ENCODE measurements at regions not wholly inside any gene's neighbourhood (a gene's known extent, or its start where the extent isn't known, plus 50 kb on each side); places are given as distances from the start of the nearest gene placed in this dataset.
"Not testable (repeated sequence)": the region's sequence is repeated elsewhere in the genome, so short reads cannot be mapped to it uniquely, and the experiment has no call there.

GRCh38 chr5:102047073-102047472, 249.0 kb downstream of the SLCO4C1 start:
- DNase-seq, result not testable (repeated sequence)

- no peak for DNase-seq
Measured at GRCh38 chr5:102040326-102040725, 255.8 kb downstream of the SLCO4C1 start.

- DNase-seq, result no peak
Measured at GRCh38 chr5:102036927-102037326, 259.2 kb downstream of the SLCO4C1 start.

- DNase-seq, result no peak
Measured at GRCh38 chr5:102031711-102032110, 264.4 kb downstream of the SLCO4C1 start.

- no peak for DNase-seq
Measured at GRCh38 chr5:102018690-102019089, 277.4 kb downstream of the SLCO4C1 start.

- no peak for DNase-seq
Measured at GRCh38 chr5:102018279-102018678, 277.8 kb downstream of the SLCO4C1 start.

GRCh38 chr5:102014371-102014770, 281.7 kb downstream of the SLCO4C1 start:
- DNase-seq, result no peak

GRCh38 chr5:102010644-102011043, 285.4 kb downstream of the SLCO4C1 start:
- no peak for DNase-seq

- DNase-seq, result no peak
Measured at GRCh38 chr5:101997235-101997634, 298.8 kb downstream of the SLCO4C1 start.

GRCh38 chr5:101995585-101995984, 300.5 kb downstream of the SLCO4C1 start:
- DNase-seq, result no peak

- DNase-seq, result no peak
Measured at GRCh38 chr5:101991486-101991885, 304.6 kb downstream of the SLCO4C1 start.

- no peak for DNase-seq
Measured at GRCh38 chr5:101989659-101990058, 306.4 kb downstream of the SLCO4C1 start.

- no peak for DNase-seq
Measured at GRCh38 chr5:101977729-101978345, 318.2 kb downstream of the SLCO4C1 start.

- no peak for DNase-seq
Measured at GRCh38 chr5:101976933-101977332, 319.2 kb downstream of the SLCO4C1 start.

- no peak for DNase-seq
Measured at GRCh38 chr5:101969742-101970141, 326.3 kb downstream of the SLCO4C1 start.

- DNase-seq, result no peak
Measured at GRCh38 chr5:101966476-101966875, 329.6 kb downstream of the SLCO4C1 start.

GRCh38 chr5:101955891-101956290, 340.2 kb downstream of the SLCO4C1 start:
- no peak for DNase-seq

- DNase-seq, result no peak
Measured at GRCh38 chr5:101950019-101950418, 346.1 kb downstream of the SLCO4C1 start.

GRCh38 chr5:101948615-101949014, 347.5 kb downstream of the SLCO4C1 start:
- DNase-seq, result no peak

- DNase-seq, result no peak
Measured at GRCh38 chr5:101943784-101944183, 352.3 kb downstream of the SLCO4C1 start.

- DNase-seq, result no peak
Measured at GRCh38 chr5:101942321-101942882, 353.7 kb downstream of the SLCO4C1 start.

GRCh38 chr5:101937041-101937440, 359.0 kb downstream of the SLCO4C1 start:
- DNase-seq, result no peak

GRCh38 chr5:101935086-101935485, 361.0 kb downstream of the SLCO4C1 start:
- no peak for DNase-seq

- DNase-seq, result no peak
Measured at GRCh38 chr5:101932599-101932998, 363.5 kb downstream of the SLCO4C1 start.

- DNase-seq, result no peak
Measured at GRCh38 chr5:101929628-101930027, 366.5 kb downstream of the SLCO4C1 start.
